ENCODE measurements at regions not wholly inside any gene's neighbourhood (a gene's known extent, or its start where the extent isn't known, plus 50 kb on each side); places are given as distances from the start of the nearest gene placed in this dataset.

DNA sequence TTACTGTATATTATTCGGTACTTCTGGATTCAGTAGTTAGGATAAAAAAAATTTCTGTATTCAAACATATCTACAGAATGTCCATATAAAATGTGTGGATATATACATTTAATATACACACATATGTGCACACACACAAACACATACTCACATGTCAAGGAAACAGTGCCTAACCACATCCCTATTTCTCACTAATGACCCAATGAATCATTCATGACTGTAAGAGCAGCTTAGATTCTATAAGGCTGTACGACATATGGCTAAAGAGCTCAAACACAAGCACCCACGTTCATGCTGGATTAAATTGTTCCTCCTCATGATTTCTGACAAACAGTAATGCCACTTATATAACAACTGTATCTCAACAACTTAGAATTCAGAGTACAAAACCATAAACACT, 457.3 kb downstream of the ADCYAP1 start:
- Mint-ChIP-seq H3K9me3 (ENCODE audit: unreplicated experiment) (no peaks in the 10 kb centered on the region), H3K27ac (ENCODE audit: unreplicated experiment) (no peak overlapping the region), H3K4me3 (ENCODE audit: unreplicated experiment) (no peak overlapping the region), H3K36me3 (ENCODE audit: low read depth, unreplicated experiment) (no peaks in the 10 kb centered on the region), H3K27me3 (ENCODE audit: low read depth, unreplicated experiment) (peaks cover 2% of the 10 kb centered on the region), H3K4me1 (ENCODE audit: low read depth, unreplicated experiment) (no peaks in the 10 kb centered on the region)
- Histone ChIP-seq H3K9ac (ENCODE audit: low read length) (no peak overlapping the region), H3K79me2 (ENCODE audit: insufficient read depth, low read length) (no peaks in the 10 kb centered on the region), H3K36me3 (ENCODE audit: insufficient read depth, low read length) (no peaks in the 10 kb centered on the region), H4K20me1 (ENCODE audit: insufficient read depth, low read length) (no peaks in the 10 kb centered on the region), H2AFZ (ENCODE audit: low read depth, low read length) (no peak overlapping the region), H3K9me3 (ENCODE audit: insufficient read depth, low read depth, low read length) (no peaks in the 10 kb centered on the region), H3K4me1 (ENCODE audit: insufficient read depth, low read length) (no peaks in the 10 kb centered on the region), H3K27me3 (ENCODE audit: insufficient read depth, low read length) (no peaks in the 10 kb centered on the region), H3K4me2 (ENCODE audit: low read length) (no peak overlapping the region), H3K4me3 (ENCODE audit: insufficient read depth, low read depth, low read length) (no peak overlapping the region), H3K27ac (ENCODE audit: low read depth, low read length) (no peak overlapping the region)
- no peak for DNase-seq (ENCODE audit: low read depth)
- TF ChIP-seq EZH2 (IDR thresholded peaks at IDR 0.05; ENCODE audit: insufficient read depth, low read length): no peak
- TF ChIP-seq, protein P1, sequence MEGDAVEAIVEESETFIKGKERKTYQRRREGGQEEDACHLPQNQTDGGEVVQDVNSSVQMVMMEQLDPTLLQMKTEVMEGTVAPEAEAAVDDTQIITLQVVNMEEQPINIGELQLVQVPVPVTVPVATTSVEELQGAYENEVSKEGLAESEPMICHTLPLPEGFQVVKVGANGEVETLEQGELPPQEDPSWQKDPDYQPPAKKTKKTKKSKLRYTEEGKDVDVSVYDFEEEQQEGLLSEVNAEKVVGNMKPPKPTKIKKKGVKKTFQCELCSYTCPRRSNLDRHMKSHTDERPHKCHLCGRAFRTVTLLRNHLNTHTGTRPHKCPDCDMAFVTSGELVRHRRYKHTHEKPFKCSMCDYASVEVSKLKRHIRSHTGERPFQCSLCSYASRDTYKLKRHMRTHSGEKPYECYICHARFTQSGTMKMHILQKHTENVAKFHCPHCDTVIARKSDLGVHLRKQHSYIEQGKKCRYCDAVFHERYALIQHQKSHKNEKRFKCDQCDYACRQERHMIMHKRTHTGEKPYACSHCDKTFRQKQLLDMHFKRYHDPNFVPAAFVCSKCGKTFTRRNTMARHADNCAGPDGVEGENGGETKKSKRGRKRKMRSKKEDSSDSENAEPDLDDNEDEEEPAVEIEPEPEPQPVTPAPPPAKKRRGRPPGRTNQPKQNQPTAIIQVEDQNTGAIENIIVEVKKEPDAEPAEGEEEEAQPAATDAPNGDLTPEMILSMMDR (IDR thresholded peaks at IDR 0.05; ENCODE audit: insufficient read depth, low read depth, low read length): no peak
- no peak for FAIRE-seq

DNA sequence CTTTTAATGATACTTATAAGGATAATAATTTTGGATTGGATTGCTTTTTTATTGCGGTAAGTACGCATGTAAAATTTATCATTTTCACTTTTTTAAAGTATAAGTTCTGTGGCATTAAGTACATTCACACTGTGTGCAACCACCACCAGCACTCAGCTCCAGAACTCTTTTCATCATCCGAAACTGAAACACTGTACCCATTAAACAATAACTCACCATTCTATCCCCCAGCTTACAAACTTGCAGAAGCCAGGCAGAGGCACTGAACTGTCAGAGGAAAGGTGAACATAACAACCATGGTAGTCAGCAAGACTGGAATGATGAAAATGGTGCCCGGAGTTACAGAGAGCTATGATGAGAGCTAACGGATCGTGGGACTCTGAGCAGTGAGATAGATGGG, 465.9 kb downstream of the ADCYAP1 start:
- no peak for TF ChIP-seq EZH2 (IDR thresholded peaks at IDR 0.05; ENCODE audit: insufficient read depth, low read length)
- TF ChIP-seq, protein P1 (IDR thresholded peaks at IDR 0.05; ENCODE audit: insufficient read depth, low read depth, low read length): no peak
- Mint-ChIP-seq H3K27me3 (ENCODE audit: low read depth, unreplicated experiment) (no peaks in the 10 kb centered on the region), H3K9me3 (ENCODE audit: unreplicated experiment) (no peaks in the 10 kb centered on the region), H3K4me1 (ENCODE audit: low read depth, unreplicated experiment) (no peaks in the 10 kb centered on the region), H3K27ac (ENCODE audit: unreplicated experiment) (no peak overlapping the region), H3K36me3 (ENCODE audit: low read depth, unreplicated experiment) (no peaks in the 10 kb centered on the region), H3K4me3 (ENCODE audit: unreplicated experiment) (no peak overlapping the region)
- Histone ChIP-seq H2AFZ (ENCODE audit: low read depth, low read length) (no peak overlapping the region), H3K9me3 (ENCODE audit: insufficient read depth, low read depth, low read length) (no peaks in the 10 kb centered on the region), H3K4me3 (ENCODE audit: insufficient read depth, low read depth, low read length) (no peak overlapping the region), H3K4me1 (ENCODE audit: insufficient read depth, low read length) (no peaks in the 10 kb centered on the region), H3K79me2 (ENCODE audit: insufficient read depth, low read length) (no peaks in the 10 kb centered on the region), H3K4me2 (ENCODE audit: low read length) (no peak overlapping the region), H4K20me1 (ENCODE audit: insufficient read depth, low read length) (no peaks in the 10 kb centered on the region), H3K27ac (ENCODE audit: low read depth, low read length) (no peak overlapping the region), H3K27me3 (ENCODE audit: insufficient read depth, low read length) (no peaks in the 10 kb centered on the region), H3K9ac (ENCODE audit: low read length) (no peak overlapping the region), H3K36me3 (ENCODE audit: insufficient read depth, low read length) (no peaks in the 10 kb centered on the region)
- DNase-seq (ENCODE audit: low read depth) (no peak), FAIRE-seq (no peak)

DNA sequence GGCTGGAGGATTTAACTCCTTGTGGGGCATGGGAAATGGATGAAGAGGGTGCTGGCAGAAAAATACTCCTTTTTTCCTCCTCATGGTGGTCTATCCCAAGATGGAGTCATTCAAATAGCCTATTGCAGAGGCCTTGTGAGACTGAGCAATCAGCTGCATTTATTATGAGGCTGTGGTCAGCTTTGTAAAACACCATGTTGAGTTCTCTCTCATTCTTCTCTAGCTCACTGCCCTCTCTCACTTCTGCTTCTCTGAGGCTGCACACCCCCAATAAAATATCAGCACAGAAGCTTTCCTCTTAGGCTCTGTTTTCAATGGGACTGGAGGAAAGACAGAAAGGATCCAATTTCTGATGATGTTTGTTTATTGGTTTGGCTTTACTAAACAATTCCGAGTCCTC, 467.1 kb downstream of the ADCYAP1 start:
- Histone ChIP-seq H3K79me2 (ENCODE audit: insufficient read depth, low read length) (no peaks in the 10 kb centered on the region), H3K27ac (ENCODE audit: low read depth, low read length) (no peak overlapping the region), H3K4me3 (ENCODE audit: insufficient read depth, low read depth, low read length) (no peak overlapping the region), H3K36me3 (ENCODE audit: insufficient read depth, low read length) (no peaks in the 10 kb centered on the region), H2AFZ (ENCODE audit: low read depth, low read length) (no peak overlapping the region), H3K27me3 (ENCODE audit: insufficient read depth, low read length) (no peaks in the 10 kb centered on the region), H3K9me3 (ENCODE audit: insufficient read depth, low read depth, low read length) (no peaks in the 10 kb centered on the region), H3K4me1 (ENCODE audit: insufficient read depth, low read length) (no peaks in the 10 kb centered on the region), H4K20me1 (ENCODE audit: insufficient read depth, low read length) (no peaks in the 10 kb centered on the region), H3K4me2 (ENCODE audit: low read length) (no peak overlapping the region), H3K9ac (ENCODE audit: low read length) (no peak overlapping the region)
- FAIRE-seq (no peak), DNase-seq (ENCODE audit: low read depth) (no peak)
- Mint-ChIP-seq H3K9me3 (ENCODE audit: unreplicated experiment) (no peaks in the 10 kb centered on the region), H3K4me3 (ENCODE audit: unreplicated experiment) (no peak overlapping the region), H3K27ac (ENCODE audit: unreplicated experiment) (no peak overlapping the region), H3K4me1 (ENCODE audit: low read depth, unreplicated experiment) (no peaks in the 10 kb centered on the region), H3K36me3 (ENCODE audit: low read depth, unreplicated experiment) (no peaks in the 10 kb centered on the region), H3K27me3 (ENCODE audit: low read depth, unreplicated experiment) (no peaks in the 10 kb centered on the region)
- no peak for TF ChIP-seq EZH2 (IDR thresholded peaks at IDR 0.05; ENCODE audit: insufficient read depth, low read length)
- TF ChIP-seq, protein P1 (IDR thresholded peaks at IDR 0.05; ENCODE audit: insufficient read depth, low read depth, low read length): no peak

Measured in astrocyte (in vitro differentiated cells and primary cell).